ENCODE measurements at regions not wholly inside any gene's neighbourhood (a gene's known extent, or its start where the extent isn't known, plus 50 kb on each side); places are given as distances from the start of the nearest gene placed in this dataset.

DNA sequence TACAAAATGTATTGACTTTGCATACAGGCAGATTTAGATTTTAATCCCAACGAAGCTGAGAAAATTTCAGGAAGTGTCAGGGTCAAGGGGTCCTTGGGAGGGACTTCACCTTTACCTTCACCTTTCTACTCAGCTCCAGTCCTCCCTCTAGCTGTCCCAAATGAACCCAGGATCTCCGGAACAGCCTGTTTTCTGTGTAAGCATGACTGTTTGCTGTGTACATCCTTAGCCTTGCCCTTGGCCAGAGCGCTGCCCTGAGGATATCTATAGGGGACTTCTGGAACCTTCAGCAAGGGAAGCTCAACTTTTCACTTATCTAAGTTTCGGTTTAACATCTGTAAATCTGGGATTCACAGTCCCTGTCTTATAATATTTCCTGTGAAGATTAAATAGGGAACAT, 246.8 kb upstream of the ST6GAL2 start:
- Histone ChIP-seq H3K4me3 (ENCODE audit: low read length) (peak overlapping the region; percentile 54), H3F3A (ENCODE audit: control insufficient read depth, insufficient read depth) (peaks cover 3% of the 10 kb centered on the region; the same call in 1 of the 2 replicates), H4K20me1 (ENCODE audit: control insufficient read depth, insufficient read depth, low read depth, low read length) (no peaks in the 10 kb centered on the region), H3K79me2 (ENCODE audit: control insufficient read depth, low read length) (no peaks in the 10 kb centered on the region), H3K9me3 (ENCODE audit: control insufficient read depth, insufficient read depth, low read length) (no peaks in the 10 kb centered on the region), H3K27me3 (ENCODE audit: control insufficient read depth, low read length) (no peaks in the 10 kb centered on the region), H3K36me3 (ENCODE audit: control insufficient read depth, low read length) (no peaks in the 10 kb centered on the region), H3K4me1 (ENCODE audit: control insufficient read depth, low read length) (peaks cover 36% of the 10 kb centered on the region), H3K4me2 (ENCODE audit: low read length) (peak overlapping the region; percentile 57), H3K27ac (ENCODE audit: low read depth, low read length) (peak overlapping the region; percentile 66), H3K9me2 (replicated peaks; ENCODE audit: control insufficient read depth, low read length) (no peaks in the 10 kb centered on the region)
- TF ChIP-seq, protein P1, sequence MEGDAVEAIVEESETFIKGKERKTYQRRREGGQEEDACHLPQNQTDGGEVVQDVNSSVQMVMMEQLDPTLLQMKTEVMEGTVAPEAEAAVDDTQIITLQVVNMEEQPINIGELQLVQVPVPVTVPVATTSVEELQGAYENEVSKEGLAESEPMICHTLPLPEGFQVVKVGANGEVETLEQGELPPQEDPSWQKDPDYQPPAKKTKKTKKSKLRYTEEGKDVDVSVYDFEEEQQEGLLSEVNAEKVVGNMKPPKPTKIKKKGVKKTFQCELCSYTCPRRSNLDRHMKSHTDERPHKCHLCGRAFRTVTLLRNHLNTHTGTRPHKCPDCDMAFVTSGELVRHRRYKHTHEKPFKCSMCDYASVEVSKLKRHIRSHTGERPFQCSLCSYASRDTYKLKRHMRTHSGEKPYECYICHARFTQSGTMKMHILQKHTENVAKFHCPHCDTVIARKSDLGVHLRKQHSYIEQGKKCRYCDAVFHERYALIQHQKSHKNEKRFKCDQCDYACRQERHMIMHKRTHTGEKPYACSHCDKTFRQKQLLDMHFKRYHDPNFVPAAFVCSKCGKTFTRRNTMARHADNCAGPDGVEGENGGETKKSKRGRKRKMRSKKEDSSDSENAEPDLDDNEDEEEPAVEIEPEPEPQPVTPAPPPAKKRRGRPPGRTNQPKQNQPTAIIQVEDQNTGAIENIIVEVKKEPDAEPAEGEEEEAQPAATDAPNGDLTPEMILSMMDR (IDR thresholded peaks at IDR 0.05; ENCODE audit: low read depth, low read length, poor library complexity, severe bottlenecking), result no peak
- no peak for TF ChIP-seq EZH2phosphoT487 (IDR thresholded peaks at IDR 0.05; ENCODE audit: borderline replicate concordance, low read length)

DNA sequence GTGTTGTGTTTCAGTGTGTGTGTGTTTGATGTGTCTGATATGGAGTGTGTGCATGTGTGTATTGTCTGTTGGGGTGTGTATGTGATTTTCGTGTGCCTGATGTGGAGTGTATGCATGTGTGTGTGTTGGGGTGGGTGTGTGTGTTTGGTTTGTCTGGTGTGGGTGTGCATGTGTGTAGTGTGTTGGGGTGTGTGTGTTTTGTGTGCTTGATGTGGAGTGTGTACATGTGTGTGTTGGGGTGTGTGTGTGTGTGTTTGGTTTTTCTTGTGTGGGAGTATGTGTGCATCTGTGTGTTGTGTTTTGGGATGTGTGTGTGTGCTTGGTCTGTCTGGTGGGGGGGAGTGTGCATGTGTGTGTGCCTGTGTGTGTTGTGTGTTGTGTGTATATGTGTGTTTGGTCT, 247.4 kb upstream of the ST6GAL2 start:
- Histone ChIP-seq H3K27me3 (ENCODE audit: control insufficient read depth, low read length) (no peaks in the 10 kb centered on the region), H3K4me3 (ENCODE audit: low read length) (no peak overlapping the region), H3K9me3 (ENCODE audit: control insufficient read depth, insufficient read depth, low read length) (no peaks in the 10 kb centered on the region), H4K20me1 (ENCODE audit: control insufficient read depth, insufficient read depth, low read depth, low read length) (no peaks in the 10 kb centered on the region), H3F3A (ENCODE audit: control insufficient read depth, insufficient read depth) (peaks cover 3% of the 10 kb centered on the region; the same call in 1 of the 2 replicates), H3K79me2 (ENCODE audit: control insufficient read depth, low read length) (no peaks in the 10 kb centered on the region), H3K4me1 (ENCODE audit: control insufficient read depth, low read length) (peaks cover 42% of the 10 kb centered on the region), H3K27ac (ENCODE audit: low read depth, low read length) (peak overlapping the region; percentile 66; the same call in 1 of the 2 replicates), H3K9me2 (replicated peaks; ENCODE audit: control insufficient read depth, low read length) (no peaks in the 10 kb centered on the region), H3K36me3 (ENCODE audit: control insufficient read depth, low read length) (no peaks in the 10 kb centered on the region), H3K4me2 (ENCODE audit: low read length) (0 out of 2 replicates have a peak overlapping the region, but pooled peaks have one; percentile 20)
- TF ChIP-seq, protein P1 (IDR thresholded peaks at IDR 0.05; ENCODE audit: low read depth, low read length, poor library complexity, severe bottlenecking), result no peak
- TF ChIP-seq EZH2phosphoT487 (IDR thresholded peaks at IDR 0.05; ENCODE audit: borderline replicate concordance, low read length), result no peak

DNA sequence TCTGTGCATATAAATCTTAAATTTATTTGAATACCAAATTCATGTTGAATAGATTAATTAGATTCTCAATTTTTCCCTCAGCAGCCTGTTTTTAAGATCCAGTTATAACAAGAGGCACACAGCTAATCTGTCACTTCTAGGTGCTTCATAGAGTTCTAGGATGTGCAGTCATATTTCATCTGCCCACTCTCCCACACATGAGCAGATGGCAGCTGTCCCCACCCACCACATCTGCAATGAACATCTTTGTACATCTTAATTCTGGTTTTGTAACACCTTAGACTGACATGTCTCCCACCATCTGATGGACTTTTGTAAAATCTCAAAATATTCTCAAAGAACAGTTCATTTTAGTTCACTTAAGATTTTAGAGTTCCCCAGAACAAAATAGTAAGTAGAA, 250.8 kb upstream of the ST6GAL2 start:
- H4K20me1 ChIP-seq (ENCODE audit: control insufficient read depth, insufficient read depth, low read depth, low read length), result no peaks in the 10 kb centered on the region
- no peaks in the 10 kb centered on the region for H3K79me2 ChIP-seq (ENCODE audit: control insufficient read depth, low read length)
- peaks cover 3% of the 10 kb centered on the region; the same call in 1 of the 2 replicates for H3F3A ChIP-seq (ENCODE audit: control insufficient read depth, insufficient read depth)
- no peak for TF ChIP-seq EZH2phosphoT487 (IDR thresholded peaks at IDR 0.05; ENCODE audit: borderline replicate concordance, low read length)
- TF ChIP-seq, protein P1 (IDR thresholded peaks at IDR 0.05; ENCODE audit: low read depth, low read length, poor library complexity, severe bottlenecking), result no peak
- no peaks in the 10 kb centered on the region for H3K9me3 ChIP-seq (ENCODE audit: control insufficient read depth, insufficient read depth, low read length)
- no peaks in the 10 kb centered on the region for H3K9me2 ChIP-seq (replicated peaks; ENCODE audit: control insufficient read depth, low read length)
- no peak overlapping the region for H3K4me2 ChIP-seq (ENCODE audit: low read length)
- H3K4me1 ChIP-seq (ENCODE audit: control insufficient read depth, low read length), result peaks cover 36% of the 10 kb centered on the region
- no peak overlapping the region for H3K4me3 ChIP-seq (ENCODE audit: low read length)
- H3K27me3 ChIP-seq (ENCODE audit: control insufficient read depth, low read length), result no peaks in the 10 kb centered on the region
- H3K27ac ChIP-seq (ENCODE audit: low read depth, low read length), result no peak overlapping the region
- H3K36me3 ChIP-seq (ENCODE audit: control insufficient read depth, low read length), result no peaks in the 10 kb centered on the region
